NK-92 treated with Interleukin-12 subunit alpha and Interleukin-12 subunit beta, amount 100 ng/mL, for 24 hours (cell line): ENCODE measurements at regions not wholly inside any gene's neighbourhood (a gene's known extent, or its start where the extent isn't known, plus 50 kb on each side); places are given as distances from the start of the nearest gene placed in this dataset.

ENCODE experiments used
- DNase-seq: peaks from one replicate; lab custom pipeline; 2025; lab: John Stamatoyannopoulos, UW

DNA sequence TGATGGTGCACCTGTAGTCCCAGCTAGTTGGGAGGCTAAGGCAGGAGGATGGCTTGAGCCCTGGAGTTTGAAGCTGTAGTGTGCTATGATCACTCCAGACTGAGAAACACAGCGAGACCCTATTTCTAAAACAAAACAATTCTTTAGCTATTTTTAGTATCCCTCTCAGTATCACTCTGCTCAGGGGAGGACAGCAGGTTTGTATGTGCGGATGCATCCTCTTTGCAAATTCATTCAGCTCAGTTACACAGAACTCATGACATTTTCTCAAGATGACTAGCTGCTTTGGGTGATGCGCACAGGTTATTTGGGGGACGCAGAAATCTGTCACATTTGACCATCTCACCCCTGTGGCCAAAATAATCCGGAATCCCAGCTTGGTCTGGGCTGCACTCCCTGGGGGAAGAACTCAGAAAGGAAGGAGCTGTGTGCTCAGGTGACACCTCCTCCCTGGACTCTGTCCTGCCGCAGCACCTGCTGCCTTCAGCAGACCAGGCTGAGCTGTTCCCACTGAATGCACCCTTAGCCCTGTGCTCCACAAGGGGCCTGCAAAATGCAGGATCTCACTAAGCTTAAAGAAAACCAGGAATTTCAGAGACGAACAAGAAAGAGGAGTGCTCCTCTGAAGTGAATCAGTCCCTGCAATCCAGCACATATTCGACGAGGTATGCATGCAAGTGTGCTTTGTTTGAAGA, 89.5 kb upstream of the PGBD5 start:
- DNase-seq, result no peak

DNA sequence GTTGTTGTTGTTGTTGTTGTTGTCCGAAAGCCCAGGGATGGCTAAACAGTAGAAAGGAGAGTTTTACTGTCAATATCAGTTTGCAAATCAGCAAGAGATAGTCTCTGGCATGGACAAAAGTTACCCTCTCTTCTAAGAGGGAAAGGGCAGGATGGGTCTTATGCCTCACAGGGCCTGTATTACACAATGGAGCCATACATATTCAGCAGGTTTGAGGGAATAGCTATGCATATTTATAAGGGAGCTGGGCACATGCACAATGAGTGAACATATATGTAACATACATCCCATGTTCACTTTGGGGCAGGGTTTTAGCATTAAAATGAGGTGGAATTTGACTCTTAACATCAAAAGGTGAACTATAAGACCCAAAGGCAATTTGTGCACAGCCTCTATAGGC, 84.4 kb upstream of the PGBD5 start:
- DNase-seq, result no peak

DNA sequence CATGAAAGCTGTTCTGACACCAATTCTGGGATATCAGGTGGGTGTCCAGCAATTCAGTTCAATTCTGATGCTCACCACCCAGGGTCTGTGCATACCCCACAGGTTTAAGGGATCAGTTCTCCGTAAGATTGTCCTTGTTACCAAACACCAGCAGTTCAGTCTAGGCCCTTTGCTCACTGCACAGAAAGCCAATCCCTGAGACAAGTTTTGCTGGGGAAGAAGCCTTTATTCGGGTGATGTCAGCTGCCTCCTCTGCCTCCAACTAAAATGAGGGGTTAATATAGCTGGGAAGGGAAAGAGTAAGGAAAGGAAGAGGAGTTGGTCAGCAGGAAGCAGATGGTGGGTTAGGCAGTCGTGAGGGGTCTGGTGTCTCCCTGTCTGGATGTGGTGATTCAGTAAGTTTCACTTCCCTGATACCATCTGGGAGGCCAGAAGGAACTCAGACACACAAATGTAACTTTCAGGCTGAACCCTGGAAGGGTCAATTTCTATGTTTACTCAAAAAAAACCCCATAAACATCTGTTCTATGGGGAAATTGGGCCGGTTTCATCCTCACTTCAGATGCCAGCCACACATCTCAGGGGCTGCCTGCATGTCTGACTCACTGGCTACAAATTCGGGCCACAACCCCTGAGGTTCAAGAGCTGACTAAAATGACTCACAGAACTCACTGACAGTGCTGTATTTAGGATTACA, 83.3 kb upstream of the PGBD5 start:
- DNase-seq, result peak; percentile 22

DNA sequence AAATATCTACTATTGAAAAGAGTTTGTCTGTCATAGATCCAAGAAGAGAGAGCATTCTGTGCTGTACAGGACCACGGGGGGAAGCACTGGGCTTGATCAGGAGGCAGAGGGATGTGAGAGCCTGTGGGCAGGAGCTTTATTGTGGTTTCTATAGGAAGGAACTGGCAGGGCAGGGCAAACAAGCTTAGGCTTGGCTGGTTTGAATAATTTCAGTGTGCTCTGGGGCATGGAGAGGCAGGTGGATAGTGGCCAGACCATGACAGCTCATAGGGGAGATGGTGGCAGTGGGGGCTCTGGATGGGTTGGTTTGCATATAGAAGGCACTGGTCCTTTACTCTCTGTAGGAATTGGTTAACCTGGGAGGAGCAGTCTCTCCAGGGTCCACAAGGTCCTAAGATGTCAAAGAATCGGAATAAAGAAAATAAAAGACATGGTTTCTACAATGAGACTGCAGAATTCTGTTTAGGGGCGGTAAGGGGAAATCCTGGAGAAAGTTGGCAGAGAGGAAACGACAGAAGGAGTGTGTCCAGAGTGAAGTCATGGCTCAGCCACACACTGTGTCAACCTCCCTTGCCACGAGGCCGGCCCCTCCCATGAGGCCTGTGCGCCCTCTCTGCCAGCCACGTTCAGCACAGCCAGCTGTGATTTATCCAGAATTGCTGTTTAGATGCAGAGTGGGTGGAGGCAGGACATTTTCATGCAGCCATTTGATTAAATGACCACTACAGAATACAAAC, 81.7 kb upstream of the PGBD5 start:
- no peak for DNase-seq

DNA sequence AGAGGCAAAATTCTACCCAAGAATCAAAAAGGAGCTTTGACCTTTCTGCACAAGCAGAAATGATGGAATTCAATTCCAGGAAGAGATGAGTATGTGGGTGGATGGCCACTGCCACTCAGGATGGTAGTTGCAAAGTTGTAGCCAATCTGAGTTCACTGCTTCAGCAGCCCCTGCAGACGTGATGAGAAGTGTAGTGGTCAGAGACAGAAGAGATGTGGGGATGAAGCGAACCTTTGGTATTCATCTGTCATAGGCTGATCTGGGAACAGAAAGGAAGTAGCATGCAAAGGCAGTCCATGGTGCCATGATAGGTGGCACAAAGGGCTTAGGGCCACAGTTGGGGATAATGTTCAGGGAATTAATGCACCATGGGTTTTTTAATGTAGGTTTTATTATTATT, 81.1 kb upstream of the PGBD5 start:
- no peak for DNase-seq

DNA sequence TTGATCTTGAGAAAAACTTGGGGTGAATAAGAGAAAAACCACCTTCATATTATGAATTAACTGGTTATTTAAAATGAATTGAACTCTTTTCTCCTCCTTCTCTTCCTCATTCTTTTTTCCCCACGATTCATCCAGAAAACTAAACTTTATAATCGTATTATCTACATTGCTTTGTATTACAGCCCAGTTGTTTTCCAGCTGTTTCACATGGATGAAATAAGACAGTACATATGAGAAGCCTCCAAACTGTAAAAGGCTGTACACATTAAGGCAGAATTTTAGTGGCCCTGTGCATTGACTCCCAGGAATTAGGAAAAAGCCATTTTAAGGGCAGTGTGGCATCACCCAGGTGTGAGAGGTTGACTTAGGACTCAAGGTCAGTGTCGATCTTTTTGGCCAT, 80.3 kb upstream of the PGBD5 start:
- no peak for DNase-seq

DNA sequence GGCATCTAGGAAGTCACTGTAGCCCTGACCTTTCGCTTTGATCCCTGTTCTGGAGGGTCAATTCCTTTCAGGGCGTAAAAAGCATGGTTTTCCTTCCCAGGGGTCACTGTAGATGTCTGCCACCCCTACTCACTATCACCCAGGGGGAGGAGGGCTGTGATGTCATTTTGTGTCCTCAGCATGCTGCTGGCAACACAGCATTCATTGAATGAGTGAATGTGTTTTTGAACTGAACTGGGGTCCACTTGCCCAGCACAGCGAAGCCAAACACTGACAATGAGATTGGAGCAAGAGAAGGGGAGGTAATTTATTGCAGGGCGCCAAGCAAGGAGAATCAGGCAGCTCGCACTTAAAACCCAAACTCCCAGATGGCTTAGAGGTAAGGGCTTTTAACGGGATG, 78.2 kb upstream of the PGBD5 start:
- DNase-seq, result no peak

DNA sequence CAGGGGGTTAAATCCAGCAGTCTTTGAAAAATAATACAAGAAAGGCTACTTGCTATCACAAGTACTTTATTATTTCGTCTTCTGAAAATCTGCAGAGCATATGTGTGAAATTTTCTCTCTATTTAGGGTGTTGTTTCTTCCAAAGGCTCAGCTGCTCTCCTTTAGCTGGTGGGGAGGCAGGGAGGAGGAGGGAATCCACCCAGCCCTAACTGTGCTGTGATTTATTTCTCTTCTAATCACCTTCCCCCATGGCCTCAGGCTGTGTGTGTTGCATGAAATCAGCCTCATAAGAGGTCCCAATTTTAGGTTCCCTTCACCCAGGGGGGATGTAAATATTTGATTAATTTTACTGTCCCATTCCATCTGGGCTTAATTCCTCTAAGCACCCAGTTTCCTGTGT, 77.6 kb upstream of the PGBD5 start:
- no peak for DNase-seq

DNA sequence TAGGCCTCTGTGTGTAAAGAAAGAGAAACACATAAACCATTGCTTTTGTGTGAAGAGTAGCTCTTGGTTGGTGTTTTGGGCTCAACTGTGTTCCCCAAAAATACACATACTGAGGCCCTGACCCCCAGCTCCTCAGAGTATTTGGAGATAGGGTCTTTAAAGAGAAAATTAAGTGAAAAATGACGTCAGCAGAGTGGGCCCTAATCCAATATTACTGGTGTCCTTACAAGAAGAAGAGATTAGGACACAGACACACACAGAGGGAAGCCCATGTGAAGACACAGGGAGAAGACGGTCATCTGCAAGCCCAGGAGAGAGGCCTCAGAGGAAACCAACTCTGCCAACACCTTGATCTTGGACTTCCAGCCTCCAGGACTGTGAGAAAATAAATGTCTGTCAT, 76.9 kb upstream of the PGBD5 start:
- DNase-seq, result no peak

DNA sequence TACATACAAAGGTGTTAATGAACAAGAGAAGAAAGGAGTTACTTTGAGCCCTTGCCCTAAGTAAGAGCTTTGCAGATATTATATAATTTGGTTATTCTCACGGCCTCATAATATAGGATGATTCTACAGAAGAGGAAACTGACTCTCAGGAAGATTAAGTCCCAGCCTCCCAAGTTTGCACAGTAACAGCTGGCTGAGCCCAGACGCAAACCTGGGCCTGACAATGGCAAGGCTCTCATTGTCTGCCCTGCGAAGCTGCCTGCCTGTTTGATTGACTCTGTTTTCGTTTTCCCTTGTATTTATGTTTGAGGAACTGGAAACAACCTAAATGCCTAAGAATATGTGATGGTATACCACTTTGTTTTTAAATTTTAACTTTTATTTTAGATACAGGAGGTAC, 76.2 kb upstream of the PGBD5 start:
- DNase-seq, result no peak

DNA sequence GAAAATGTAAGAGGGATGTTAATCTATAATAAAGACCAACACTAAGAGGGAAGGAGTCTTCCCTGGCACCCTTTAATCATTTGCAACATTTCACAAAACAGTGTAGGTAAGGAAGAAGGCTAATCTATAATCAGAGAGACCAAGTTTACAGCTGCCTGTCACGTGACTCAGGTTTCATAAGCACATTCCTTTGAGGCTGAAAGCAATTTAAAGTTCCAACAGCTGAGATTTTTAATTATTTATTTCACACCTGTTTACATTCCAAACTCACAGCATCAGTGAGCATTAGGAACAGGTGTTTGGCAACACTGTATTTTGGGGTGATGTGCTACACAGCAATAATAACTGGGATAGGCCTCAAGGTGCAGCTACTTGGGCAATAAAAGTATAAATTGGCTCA, 75.7 kb upstream of the PGBD5 start:
- DNase-seq, result no peak

DNA sequence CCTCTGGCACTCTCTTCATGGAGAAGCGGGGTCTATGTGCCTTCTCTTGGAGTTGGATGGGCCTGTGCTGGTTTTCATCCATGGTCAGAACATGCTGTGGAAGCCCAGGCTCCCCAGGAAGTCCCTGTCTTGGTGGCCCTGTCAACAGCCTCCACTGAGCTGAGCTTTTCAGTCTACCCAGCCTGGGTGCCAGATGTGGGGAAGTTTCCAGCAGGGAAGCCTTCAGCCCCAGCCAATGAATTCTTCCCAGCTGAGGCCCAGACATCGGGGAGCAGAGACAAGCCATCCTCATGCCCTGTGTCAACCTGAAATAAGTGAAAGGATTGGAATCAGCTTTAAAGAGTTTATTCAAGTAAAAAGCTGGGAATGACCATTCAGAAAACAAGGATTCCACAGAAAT, 75.1 kb upstream of the PGBD5 start:
- DNase-seq, result no peak

DNA sequence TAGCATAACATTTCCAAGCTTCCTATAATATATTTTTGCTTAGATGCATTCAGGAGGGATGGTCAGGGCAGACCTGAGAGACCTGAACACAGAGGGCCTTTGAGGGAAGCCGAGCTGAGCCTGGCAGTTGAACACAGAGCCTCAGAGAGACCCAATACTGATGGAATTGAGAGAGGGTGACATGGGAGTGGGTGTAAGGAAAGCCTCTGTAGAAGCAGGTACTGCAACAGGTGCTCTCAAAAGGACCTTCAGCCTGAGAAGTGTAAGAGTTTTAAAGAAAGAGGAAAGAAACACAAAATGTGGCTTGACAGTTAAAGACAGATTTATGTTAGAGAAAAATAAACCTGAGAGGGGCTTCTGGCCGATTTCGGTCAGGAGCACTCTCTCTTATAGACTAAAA, 73.9 kb upstream of the PGBD5 start:
- no peak for DNase-seq

DNA sequence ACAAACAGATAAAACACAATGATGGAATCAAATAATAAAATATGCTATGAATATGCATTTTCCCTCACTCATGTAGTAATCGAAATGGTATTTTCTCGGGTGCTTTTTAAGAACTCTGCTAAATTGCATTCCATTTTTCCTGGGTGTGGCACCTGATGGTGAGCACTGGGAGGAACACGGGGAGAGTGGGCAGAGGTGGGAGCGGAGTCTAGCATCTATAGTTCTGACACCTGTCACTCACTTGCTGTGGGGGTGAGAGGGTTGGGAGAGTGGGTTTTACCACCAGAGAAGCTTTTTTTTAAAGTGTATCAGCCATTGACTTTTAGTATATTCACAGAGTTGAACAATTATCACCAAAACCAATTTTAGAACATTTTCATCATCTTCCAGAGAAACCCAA, 73.4 kb upstream of the PGBD5 start:
- no peak for DNase-seq

DNA sequence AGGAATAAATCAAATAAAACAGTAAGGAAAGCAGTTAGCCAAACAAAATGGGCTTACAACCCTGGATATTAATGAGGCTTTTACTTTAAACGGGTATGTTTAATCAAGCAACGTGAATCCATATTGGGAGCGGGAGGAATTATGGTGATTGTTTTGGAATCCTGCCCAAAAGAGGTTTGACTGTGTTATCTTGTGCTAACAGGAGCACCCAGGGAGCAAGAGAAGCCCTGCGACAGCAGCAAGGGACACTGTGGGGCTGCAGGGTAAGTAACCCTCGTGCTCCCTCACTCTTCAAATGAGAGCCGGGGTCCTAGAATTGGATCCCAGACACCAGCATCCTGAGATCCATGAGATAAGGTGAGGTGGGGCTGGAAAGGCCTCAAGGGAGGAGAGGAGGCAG, 72.6 kb upstream of the PGBD5 start:
- no peak for DNase-seq

DNA sequence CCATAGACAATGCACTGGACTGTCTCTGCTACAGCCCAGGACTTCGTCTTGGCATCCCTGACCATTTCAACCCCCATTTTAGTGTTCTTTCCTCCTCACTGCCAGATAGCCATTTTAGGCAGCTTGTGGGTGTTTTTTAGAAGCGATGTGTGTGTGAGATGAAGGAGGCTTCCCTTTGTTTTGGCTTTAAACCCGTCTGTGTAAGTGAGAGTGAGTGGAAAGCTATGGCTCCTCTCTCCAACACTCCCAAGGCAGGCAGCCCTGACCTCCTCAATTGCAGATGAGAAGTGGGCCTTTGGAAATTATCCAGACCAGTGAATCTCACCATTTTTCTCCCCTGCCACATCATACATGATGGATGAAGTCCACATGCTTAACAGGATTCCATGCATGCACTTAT, 70.3 kb upstream of the PGBD5 start:
- no peak for DNase-seq

DNA sequence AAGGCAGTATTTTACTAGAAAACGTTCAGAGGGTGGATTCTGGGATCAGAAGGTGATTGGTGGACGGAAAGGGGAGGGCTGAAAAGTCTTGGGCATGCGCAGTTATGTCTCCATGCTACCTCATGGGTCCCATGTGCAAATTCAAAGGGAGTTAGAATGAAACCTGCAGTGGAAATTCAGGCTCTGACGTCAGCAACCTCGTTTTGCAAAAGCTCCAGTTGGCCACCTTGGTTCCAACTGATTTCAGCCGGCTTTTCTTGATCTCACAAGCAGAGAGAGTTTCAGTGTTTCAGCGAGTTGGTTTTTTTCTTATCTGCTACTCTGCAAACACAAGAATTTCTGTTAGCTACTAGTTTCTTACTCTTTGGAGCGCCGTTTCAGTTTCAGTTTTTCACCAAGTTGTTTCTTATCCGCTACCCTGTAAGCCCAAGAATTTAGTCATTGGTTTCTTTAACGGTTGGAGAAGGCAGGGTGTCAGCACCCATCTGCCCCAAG, 69.8 kb upstream of the PGBD5 start:
- DNase-seq, result no peak

DNA sequence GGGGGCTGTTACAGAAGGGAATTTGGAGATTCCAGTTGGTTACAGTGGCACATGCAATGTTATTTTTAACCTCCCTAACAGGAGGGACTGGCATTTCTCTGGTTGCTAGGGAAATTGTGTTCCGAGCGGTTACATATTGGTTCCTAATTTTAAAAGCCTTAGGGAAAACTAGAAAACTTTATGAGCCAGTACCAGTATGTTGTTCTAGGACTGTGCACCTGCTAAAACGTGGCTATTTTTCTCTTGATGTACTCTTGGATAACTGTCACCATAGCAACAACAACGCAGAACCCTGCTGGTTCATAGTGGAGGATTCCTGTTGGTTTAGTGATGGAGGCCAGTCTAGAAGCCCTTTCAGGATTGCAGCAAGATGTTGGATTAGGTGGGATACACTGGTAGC, 68.9 kb upstream of the PGBD5 start:
- DNase-seq, result no peak

DNA sequence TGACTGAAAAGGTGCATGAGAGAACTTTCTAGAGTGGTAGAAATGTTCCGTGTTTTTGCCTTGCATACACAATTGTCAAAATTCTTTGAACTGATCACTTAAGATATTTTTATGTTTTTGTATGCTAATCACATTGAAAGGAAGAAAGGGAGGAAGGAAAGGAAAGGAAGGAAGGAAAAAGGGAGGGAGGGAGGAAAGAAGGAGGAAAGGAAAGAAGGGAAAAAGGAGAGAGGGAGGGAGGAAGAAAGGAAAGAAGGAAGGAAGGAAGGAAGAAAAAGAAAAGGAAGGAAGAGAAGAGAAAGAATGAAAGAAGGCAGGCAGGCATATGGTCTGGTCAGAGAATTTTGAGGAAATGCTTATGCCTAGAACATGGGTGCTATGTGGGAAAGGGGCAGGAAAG, 68.4 kb upstream of the PGBD5 start:
- no peak for DNase-seq

DNA sequence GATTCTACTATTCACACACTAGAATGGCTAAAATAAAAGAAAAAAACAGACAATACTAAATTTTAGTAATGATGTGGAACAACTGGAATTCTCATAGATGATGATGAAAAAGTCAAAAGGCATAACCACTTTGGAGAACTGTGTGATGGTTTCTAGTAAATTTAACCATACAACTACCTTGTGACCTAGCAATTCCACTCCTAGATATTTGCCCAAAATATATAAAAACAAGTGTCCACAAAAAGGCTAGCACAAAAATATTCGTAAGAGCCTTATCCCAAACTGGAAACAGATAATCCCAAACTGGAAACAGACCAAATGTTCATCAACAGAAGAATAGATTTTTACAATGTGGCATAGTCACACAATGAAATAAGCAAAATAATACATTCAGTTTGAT, 67.9 kb upstream of the PGBD5 start:
- DNase-seq, result no peak

DNA sequence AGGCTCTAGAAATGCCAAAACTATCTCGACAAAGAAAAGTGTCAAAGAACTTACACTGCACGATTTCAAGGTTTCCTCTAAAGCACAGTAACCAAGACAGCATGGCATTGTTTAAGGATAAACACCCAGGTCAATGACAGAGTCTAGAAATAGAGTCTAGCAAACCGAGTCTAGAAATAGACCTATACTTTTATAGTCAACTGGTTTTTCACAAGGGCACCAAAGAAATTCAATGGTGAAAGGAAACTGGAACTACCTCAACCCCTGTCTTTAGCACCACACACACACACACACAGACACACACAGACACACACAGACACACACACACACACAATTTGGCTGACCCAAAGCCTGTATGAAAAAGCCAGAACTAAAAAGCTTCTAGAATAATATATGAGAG, 67.1 kb upstream of the PGBD5 start:
- no peak for DNase-seq

DNA sequence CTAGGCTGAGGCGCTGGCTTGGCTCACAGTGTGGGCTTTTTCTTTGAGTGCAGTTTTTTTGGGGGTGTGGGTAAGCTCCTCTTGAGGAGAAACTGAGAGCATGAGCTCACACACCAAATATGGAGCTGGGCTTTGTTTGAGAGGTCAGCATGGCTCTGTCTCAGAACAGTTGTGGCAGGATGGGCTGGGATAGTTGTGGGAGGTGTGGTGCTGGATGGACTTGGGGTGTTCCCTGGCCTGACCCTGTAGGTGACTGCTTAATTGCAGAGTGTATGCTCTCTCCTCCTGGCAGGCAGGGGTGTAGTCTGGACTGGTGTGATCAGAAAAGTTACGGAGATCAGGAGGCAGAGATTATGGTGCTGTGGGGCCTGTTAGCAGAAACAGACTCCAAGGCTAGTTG, 64.3 kb upstream of the PGBD5 start:
- DNase-seq, result no peak

DNA sequence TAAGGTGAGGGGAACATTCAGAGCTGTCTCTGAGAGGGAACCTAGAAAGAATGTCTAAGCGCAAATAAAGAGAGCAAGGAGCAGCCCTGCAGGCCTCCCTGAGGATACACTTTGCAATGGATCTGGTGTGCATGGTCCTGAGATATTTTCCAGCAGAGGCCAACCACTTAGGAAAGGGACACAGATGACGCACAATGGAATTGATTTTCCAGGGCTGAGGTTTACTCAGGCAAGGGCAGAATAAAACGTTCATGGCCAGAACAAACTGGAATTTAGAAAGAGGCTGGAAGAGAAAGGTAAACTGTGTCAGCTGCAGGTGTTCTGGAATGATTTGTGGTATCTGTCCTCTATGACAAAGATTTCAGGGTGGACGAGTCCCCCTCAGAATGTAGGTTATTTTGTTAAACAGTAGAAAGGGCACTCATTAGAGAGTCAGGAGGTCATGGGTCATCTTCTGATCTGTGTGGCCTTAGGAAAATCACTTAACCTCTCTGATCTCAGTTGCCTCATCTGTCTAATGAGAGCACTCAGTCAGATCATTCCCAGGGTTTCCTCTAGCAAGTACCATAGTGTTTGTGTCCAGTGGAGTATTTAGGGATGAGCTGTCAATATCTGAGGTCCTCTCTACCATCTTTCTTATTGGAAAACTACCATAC, 61.8 kb upstream of the PGBD5 start:
- DNase-seq, result no peak
